AG04450 (cell line): ENCODE measurements at regions not wholly inside any gene's neighbourhood (a gene's known extent, or its start where the extent isn't known, plus 50 kb on each side); places are given as distances from the start of the nearest gene placed in this dataset.
"Not testable (repeated sequence)": the region's sequence is repeated elsewhere in the genome, so short reads cannot be mapped to it uniquely, and the experiment has no call there.

Source experiments
- CTCF ChIA-PET: fragments of 300-600, 350-600 bp; formaldehyde crosslinking; extraction: SDS; loops from one replicate; lab custom pipeline; 2022; ENCODE audit warnings: antibody characterized with exemption, inconsistent platforms; lab: Charles Lee
- POLR2A ChIA-PET: fragments of 350-600 bp; formaldehyde crosslinking; extraction: SDS; loops from one replicate; lab custom pipeline; 2021; ENCODE audit warnings: antibody characterized with exemption, inconsistent platforms; lab: Yijun Ruan, JAX
- DNase-seq: peaks from one replicate; pipeline ENCODE4 v3.0.0-alpha.2; 2011; ENCODE audit warnings: low read depth, low spot score
- H3K27ac ChIP-seq: one replicate; pipeline ENCODE4 v1.5.1; 2012; ENCODE audit warnings: low read depth, low read length, control low read depth
- H3K27me3 ChIP-seq: one replicate; pipeline ENCODE4 v1.6.0; 2012; ENCODE audit warnings: low read length; ENCODE audit not compliant: control insufficient read depth, insufficient read depth
- H3K4me3 ChIP-seq: 2 replicates; pipeline ENCODE4 v1.5.1; 2011; ENCODE audit warnings: mild to moderate bottlenecking, low read depth, low read length, control low read depth
- H3K9me3 ChIP-seq: 2 replicates; pipeline ENCODE4 v1.5.1; 2012; ENCODE audit warnings: low read length; ENCODE audit not compliant: control insufficient read depth, insufficient read depth
- TF ChIP-seq, protein P1 (sequence below): IDR thresholded peaks from 2 replicates; pipeline ENCODE4 v1.5.1; 2011; ENCODE audit warnings: low read depth, low read length, control low read depth, inconsistent platforms

DNA sequence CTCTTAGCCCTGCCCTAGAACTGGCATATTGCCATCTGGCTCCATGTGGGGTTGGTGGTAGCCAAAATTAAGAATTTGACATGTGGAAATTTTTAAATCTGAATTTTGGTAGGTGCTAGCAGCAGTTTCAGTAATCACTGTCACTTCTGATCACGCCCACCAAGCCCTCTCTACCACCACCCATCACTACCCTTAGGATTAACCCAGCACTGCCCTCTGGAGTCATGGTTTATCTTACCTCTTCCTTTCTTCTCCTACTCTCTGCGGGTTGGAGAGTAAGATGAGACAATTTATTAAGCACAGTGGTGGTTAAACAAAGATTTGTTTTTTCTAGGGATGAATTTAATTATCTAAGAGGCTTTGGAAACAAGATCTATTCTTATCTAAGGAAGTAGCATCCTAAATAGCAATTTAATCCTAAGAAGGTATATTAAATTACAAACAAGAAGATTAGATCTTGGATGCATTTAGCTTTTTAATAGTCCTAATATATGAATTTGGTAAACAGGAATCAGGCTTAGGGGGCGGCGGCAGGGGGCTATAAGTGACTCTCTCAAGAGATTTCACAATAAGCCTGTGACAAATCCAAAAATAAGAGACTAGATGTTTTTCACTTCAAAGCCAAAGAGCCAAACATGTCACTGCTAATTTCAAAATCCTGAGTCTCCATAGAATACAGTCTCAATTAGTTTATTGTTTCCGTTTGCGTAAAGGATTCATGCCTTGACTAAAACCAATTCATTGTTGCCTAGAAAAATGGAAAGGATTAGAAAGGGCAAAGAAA, 498.4 kb upstream of the UBE2E2 start:
- H3K27ac ChIP-seq, result no peak overlapping the region
- POLR2A ChIA-PET, result no interaction called here
- TF ChIP-seq, protein P1, sequence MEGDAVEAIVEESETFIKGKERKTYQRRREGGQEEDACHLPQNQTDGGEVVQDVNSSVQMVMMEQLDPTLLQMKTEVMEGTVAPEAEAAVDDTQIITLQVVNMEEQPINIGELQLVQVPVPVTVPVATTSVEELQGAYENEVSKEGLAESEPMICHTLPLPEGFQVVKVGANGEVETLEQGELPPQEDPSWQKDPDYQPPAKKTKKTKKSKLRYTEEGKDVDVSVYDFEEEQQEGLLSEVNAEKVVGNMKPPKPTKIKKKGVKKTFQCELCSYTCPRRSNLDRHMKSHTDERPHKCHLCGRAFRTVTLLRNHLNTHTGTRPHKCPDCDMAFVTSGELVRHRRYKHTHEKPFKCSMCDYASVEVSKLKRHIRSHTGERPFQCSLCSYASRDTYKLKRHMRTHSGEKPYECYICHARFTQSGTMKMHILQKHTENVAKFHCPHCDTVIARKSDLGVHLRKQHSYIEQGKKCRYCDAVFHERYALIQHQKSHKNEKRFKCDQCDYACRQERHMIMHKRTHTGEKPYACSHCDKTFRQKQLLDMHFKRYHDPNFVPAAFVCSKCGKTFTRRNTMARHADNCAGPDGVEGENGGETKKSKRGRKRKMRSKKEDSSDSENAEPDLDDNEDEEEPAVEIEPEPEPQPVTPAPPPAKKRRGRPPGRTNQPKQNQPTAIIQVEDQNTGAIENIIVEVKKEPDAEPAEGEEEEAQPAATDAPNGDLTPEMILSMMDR, result no peak
- no peak overlapping the region for H3K4me3 ChIP-seq
- CTCF ChIA-PET, result no interaction called here
- no peaks in the 10 kb centered on the region for H3K27me3 ChIP-seq
- peaks cover 3% of the 10 kb centered on the region; the same call in 1 of the 2 replicates for H3K9me3 ChIP-seq
- no peak for DNase-seq

DNA sequence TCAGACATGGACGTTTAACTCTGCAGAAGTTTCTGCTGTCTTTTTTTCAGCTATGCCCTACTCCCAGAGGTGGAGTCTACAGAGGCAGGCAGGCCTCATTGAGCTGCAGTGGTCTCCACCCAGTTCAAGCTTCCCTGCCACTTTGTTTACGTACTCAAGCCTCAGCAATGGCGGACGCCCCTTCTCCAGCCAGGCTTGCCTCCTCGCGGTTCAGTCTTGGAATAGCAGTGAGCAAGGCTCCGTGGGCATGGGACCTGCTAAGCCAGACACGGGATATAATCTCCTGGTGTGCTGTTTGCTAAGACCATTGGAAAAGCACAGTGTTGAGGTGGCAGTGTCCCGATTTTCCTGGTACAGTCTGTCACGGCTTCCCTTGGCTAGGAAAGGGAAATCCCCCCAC, 496.2 kb upstream of the UBE2E2 start:
- H3K27ac ChIP-seq, H3K9me3 ChIP-seq, POLR2A ChIA-PET, H3K4me3 ChIP-seq, DNase-seq, H3K27me3 ChIP-seq, CTCF ChIA-PET: not testable (repeated sequence)

- no peak for DNase-seq
- POLR2A ChIA-PET, result no interaction called here
These were observed 489.2 kb upstream of the UBE2E2 start for GRCh38 chr3:22713936-22714335.

DNA sequence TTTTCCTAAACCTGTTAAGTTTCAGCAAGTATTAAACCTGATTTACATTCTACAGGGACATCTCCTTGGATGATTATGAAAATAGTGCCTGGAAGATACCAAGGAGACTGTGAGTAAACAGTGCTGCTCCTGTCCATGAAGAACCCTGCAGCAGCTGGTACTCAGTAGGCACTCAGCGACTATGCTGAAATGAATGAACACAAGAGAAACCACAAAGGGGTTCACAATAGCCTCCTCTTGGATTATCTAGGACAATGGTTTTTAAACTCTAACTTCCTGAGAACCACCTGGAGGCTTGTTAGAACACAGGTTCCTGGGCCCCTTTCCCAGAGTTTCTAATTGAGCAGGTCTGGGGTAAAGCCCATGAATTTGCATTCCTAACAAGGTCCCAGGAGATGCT, 488.4 kb upstream of the UBE2E2 start:
- CTCF ChIA-PET, result no interaction called here

More at GRCh38 chr3:22713936-22714335, 489.2 kb upstream of the UBE2E2 start:
- Histone ChIP-seq H3K27me3 (no peaks in the 10 kb centered on the region), H3K9me3 (no peaks in the 10 kb centered on the region), H3K27ac (no peak overlapping the region), H3K4me3 (no peak overlapping the region)
- CTCF ChIA-PET, result no interaction called here
- TF ChIP-seq, protein P1, result no peak

DNA sequence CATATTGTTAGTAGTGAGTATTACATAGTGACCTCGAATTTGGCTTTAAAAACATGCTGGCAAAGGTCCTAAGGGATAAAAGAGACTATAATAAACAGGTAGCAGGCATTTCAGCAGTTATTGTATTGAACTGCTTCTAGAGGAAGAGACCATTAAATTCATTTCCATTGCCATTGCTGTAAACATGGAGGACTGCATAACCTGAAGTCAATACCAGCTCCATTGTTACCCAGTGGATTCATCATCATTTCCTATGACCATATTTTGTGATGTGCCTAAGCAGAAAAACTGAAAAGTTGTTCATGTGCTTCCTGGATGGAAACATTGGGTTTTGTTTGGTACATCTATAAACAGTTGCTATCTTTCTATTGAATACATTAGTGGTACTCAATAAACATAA, 482.5 kb upstream of the UBE2E2 start:
- H3K4me3 ChIP-seq, result no peak overlapping the region
- POLR2A ChIA-PET, result no interaction called here
- CTCF ChIA-PET, result no interaction called here
- H3K27ac ChIP-seq, result no peak overlapping the region
- DNase-seq, result no peak
- no peaks in the 10 kb centered on the region for H3K9me3 ChIP-seq
- H3K27me3 ChIP-seq, result no peaks in the 10 kb centered on the region
- TF ChIP-seq, protein P1, result no peak

More for the DNA sequence above, 488.4 kb upstream of the UBE2E2 start:
- Histone ChIP-seq H3K4me3 (no peak overlapping the region), H3K9me3 (no peaks in the 10 kb centered on the region), H3K27me3 (no peaks in the 10 kb centered on the region), H3K27ac (no peak overlapping the region)
- TF ChIP-seq, protein P1, result no peak
- POLR2A ChIA-PET, result interaction anchor here (0.6 kb wide), 1 partner anchor 1102 kb away, joined by 7 read pairs; no protein-coding TSS in a partner anchor
- no peak for DNase-seq
